ENCODE measurements at regions not wholly inside any gene's neighbourhood (a gene's known extent, or its start where the extent isn't known, plus 50 kb on each side); places are given as distances from the start of the nearest gene placed in this dataset.

- TF ChIP-seq POLR2A (IDR thresholded peaks at IDR 0.05) (no peak), CTCF (IDR thresholded peaks at IDR 0.05) (no peak)
These were observed 219.7 kb upstream of the TENM3 start for GRCh38 chr4:182023469-182023868.
